ENCODE measurements at regions not wholly inside any gene's neighbourhood (a gene's known extent, or its start where the extent isn't known, plus 50 kb on each side); places are given as distances from the start of the nearest gene placed in this dataset.

GRCh38 chr21:15625363-15625762, 104.4 kb upstream of the USP25 start:
- Histone ChIP-seq H3K4me3 (ENCODE audit: low read depth in 2 of 2, low read length in 2 of 2) (no peak overlapping the region), H3K4me1 (ENCODE audit: control insufficient read depth, insufficient read depth, low read length) (no peaks in the 10 kb centered on the region), H3K27ac (ENCODE audit: low read length) (no peak overlapping the region), H3K27me3 (ENCODE audit: control insufficient read depth, insufficient read depth, low read length) (no peaks in the 10 kb centered on the region), H3K9me3 (ENCODE audit: control insufficient read depth, insufficient read depth, low read depth, low read length) (no peaks in the 10 kb centered on the region), H3K36me3 (ENCODE audit: control insufficient read depth, insufficient read depth, low read length) (no peaks in the 10 kb centered on the region)
- no TSS peak for BruUV-seq (replicated peaks)
- CTCF ChIA-PET, result no interaction called here
- TF ChIP-seq SIN3A (IDR thresholded peaks at IDR 0.05; ENCODE audit: borderline replicate concordance, insufficient read depth, low read depth, low read length), result no peak
- no peak for TF ChIP-seq REST (IDR thresholded peaks at IDR 0.05; ENCODE audit: insufficient read depth in 1 of 2, low read depth in 2 of 2, low read length in 1 of 2)
- no peak for TF ChIP-seq CTCF (IDR thresholded peaks at IDR 0.05)
- TF ChIP-seq TCF7L2 (IDR thresholded peaks at IDR 0.05; ENCODE audit: low read depth, low read length), result no peak
- TF ChIP-seq POLR2AphosphoS5 (IDR thresholded peaks at IDR 0.05; ENCODE audit: low read depth, low read length), result no peak
- ATAC-seq, result no peak
- intact Hi-C loops (cut with micrococcal nuclease; ENCODE audit: unreplicated experiment) (no loop called here), in situ Hi-C loops (cut with HindIII; ENCODE audit: low pct_unique_long_range_greater_than_20kb, low sequenced_read_pairs) (no loop called here)
- DNase-seq (ENCODE audit: low read depth, low spot score), result no peak
- POLR2A ChIA-PET, result no interaction called here

GRCh38 chr21:15626031-15626430, 103.8 kb upstream of the USP25 start:
- TF ChIP-seq CTCF (IDR thresholded peaks at IDR 0.05), result no peak
- TF ChIP-seq TCF7L2 (IDR thresholded peaks at IDR 0.05; ENCODE audit: low read depth, low read length), result no peak
- no peak for TF ChIP-seq REST (IDR thresholded peaks at IDR 0.05; ENCODE audit: insufficient read depth in 1 of 2, low read depth in 2 of 2, low read length in 1 of 2)
- no peak for TF ChIP-seq SIN3A (IDR thresholded peaks at IDR 0.05; ENCODE audit: borderline replicate concordance, insufficient read depth, low read depth, low read length)
- TF ChIP-seq POLR2AphosphoS5 (IDR thresholded peaks at IDR 0.05; ENCODE audit: low read depth, low read length), result no peak
- no peaks in the 10 kb centered on the region for H3K4me1 ChIP-seq (ENCODE audit: control insufficient read depth, insufficient read depth, low read length)
- no peak for ATAC-seq
- no peak overlapping the region for H3K4me3 ChIP-seq (ENCODE audit: low read depth in 2 of 2, low read length in 2 of 2)
- ChIA-PET CTCF (no interaction called here), POLR2A (no interaction called here)
- H3K27me3 ChIP-seq (ENCODE audit: control insufficient read depth, insufficient read depth, low read length), result no peaks in the 10 kb centered on the region
- no peak for DNase-seq (ENCODE audit: low read depth, low spot score)
- in situ Hi-C loops (cut with HindIII; ENCODE audit: low pct_unique_long_range_greater_than_20kb, low sequenced_read_pairs), result no loop called here
- H3K36me3 ChIP-seq (ENCODE audit: control insufficient read depth, insufficient read depth, low read length), result no peaks in the 10 kb centered on the region
- no peak overlapping the region for H3K27ac ChIP-seq (ENCODE audit: low read length)
- BruUV-seq (replicated peaks), result no TSS peak
- no peaks in the 10 kb centered on the region for H3K9me3 ChIP-seq (ENCODE audit: control insufficient read depth, insufficient read depth, low read depth, low read length)
- intact Hi-C loops (cut with micrococcal nuclease; ENCODE audit: unreplicated experiment), result no loop called here

All from Panc1 (cell line).